NB4 (cell line): ENCODE measurements at regions not wholly inside any gene's neighbourhood (a gene's known extent, or its start where the extent isn't known, plus 50 kb on each side); places are given as distances from the start of the nearest gene placed in this dataset.

Experiments used
- TF ChIP-seq, protein P1 (sequence below): IDR thresholded peaks from 2 replicates; pipeline ENCODE4 v1.6.1; 2011; ENCODE audit warnings: low read depth, low read length
- TF ChIP-seq, protein P2 (sequence below): IDR thresholded peaks from one replicate; pipeline ENCODE4 v1.5.1; 2012; ENCODE audit warnings: low read depth, low read length

DNA sequence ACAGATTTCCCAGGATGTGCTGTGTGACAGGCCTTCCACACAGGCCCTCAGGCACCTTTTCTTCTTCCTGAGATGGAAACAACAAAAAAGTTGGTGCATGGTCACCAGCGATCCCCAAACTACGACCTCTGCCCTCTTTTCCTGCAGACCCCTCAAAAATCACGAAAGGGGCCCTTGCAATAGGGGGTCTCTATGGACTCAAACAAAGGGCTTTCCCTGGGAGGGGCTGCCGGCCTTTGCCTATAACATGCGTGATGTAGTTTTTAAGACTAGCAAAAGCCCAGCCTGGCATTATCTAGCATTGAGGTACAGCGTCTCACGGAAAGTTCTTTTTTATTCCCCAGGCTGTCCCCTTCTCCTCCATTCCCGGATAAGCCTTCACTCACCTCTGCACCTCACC, 71.2 kb downstream of the DIO3 start:
- TF ChIP-seq, protein P1, sequence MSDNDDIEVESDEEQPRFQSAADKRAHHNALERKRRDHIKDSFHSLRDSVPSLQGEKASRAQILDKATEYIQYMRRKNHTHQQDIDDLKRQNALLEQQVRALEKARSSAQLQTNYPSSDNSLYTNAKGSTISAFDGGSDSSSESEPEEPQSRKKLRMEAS = no peak
- TF ChIP-seq, protein P2, sequence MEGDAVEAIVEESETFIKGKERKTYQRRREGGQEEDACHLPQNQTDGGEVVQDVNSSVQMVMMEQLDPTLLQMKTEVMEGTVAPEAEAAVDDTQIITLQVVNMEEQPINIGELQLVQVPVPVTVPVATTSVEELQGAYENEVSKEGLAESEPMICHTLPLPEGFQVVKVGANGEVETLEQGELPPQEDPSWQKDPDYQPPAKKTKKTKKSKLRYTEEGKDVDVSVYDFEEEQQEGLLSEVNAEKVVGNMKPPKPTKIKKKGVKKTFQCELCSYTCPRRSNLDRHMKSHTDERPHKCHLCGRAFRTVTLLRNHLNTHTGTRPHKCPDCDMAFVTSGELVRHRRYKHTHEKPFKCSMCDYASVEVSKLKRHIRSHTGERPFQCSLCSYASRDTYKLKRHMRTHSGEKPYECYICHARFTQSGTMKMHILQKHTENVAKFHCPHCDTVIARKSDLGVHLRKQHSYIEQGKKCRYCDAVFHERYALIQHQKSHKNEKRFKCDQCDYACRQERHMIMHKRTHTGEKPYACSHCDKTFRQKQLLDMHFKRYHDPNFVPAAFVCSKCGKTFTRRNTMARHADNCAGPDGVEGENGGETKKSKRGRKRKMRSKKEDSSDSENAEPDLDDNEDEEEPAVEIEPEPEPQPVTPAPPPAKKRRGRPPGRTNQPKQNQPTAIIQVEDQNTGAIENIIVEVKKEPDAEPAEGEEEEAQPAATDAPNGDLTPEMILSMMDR = no peak
